ENCODE measurements at regions not wholly inside any gene's neighbourhood (a gene's known extent, or its start where the extent isn't known, plus 50 kb on each side); places are given as distances from the start of the nearest gene placed in this dataset.

DNA sequence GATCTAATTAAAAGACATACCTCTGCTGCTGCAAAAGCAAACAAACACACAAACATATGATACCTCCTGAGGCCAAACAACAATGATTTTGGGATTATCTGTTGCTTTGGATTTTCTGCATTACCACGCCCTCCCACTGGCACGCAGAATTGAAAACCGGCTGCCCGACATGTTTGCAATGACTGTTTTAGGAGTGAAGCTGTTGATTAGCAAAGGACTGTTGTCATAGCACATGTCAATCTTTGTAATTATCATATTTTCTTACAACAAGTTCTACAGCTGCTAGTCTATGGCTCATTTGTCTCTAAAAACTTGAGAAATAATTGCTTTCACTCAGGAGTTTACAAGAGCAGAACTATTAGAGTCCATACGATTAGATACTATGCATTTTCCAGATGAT is 94.4 kb upstream of the MEIS1 start:
- no peaks in the 10 kb centered on the region for H3K27me3 ChIP-seq (ENCODE audit: control insufficient read depth, insufficient read depth, low read length)
- no CpG with 5 or more reads among the region's 5 CpGs for WGBS (ENCODE audit: insufficient coverage)
- DNase-seq (ENCODE audit: low read depth in 4 of 6, low spot score in 6 of 6): no peak

GRCh38 chr2:66334237-66335029 is 100.5 kb upstream of the MEIS1 start:
- WGBS (ENCODE audit: insufficient coverage): 57% methylated on average over 3 of the region's 10 CpGs

More for the DNA sequence above, 94.4 kb upstream of the MEIS1 start:
- Histone ChIP-seq H3K4me1 (ENCODE audit: control insufficient read depth, insufficient read depth, low read length) (no peaks in the 10 kb centered on the region), H3K9me3 (ENCODE audit: control insufficient read depth, insufficient read depth, low read length) (no peaks in the 10 kb centered on the region), H3K27ac (ENCODE audit: low read depth, low read length) (no peak overlapping the region), H3K4me3 (ENCODE audit: low read depth, low read length) (no peak overlapping the region), H3K36me3 (ENCODE audit: control insufficient read depth, insufficient read depth, low read length) (no peaks in the 10 kb centered on the region)

DNA sequence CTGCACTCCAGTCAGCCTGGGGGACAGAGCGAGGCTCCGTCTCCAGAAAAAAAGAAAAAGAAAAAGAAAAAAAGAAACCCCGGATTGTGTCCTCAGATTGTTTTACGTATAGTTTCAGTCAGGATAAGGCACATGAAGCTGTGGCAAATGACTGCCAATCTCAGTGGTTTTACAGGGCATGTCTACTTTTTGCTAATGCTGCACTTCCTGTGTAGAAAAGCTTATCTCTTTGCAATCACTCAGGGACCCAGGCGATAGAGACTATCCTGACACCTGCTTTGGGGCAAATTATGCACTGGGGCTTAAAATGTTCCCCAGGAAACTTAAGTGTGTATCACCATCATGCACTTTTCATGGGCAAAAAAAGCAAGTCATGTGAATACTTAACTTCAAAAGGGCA is 103.7 kb upstream of the MEIS1 start:
- Histone ChIP-seq H3K4me3 (ENCODE audit: low read depth, low read length) (no peak overlapping the region), H3K4me1 (ENCODE audit: control insufficient read depth, insufficient read depth, low read length) (peaks cover 5% of the 10 kb centered on the region), H3K27me3 (ENCODE audit: control insufficient read depth, insufficient read depth, low read length) (no peaks in the 10 kb centered on the region), H3K9me3 (ENCODE audit: control insufficient read depth, insufficient read depth, low read length) (no peaks in the 10 kb centered on the region), H3K36me3 (ENCODE audit: control insufficient read depth, insufficient read depth, low read length) (no peaks in the 10 kb centered on the region), H3K27ac (ENCODE audit: low read depth, low read length) (no peak overlapping the region)
- DNase-seq (ENCODE audit: low read depth in 4 of 6, low spot score in 6 of 6): no peak
- WGBS (ENCODE audit: insufficient coverage): 89% methylated on average over 4 of the region's 5 CpGs

More at GRCh38 chr2:66334237-66335029, 100.5 kb upstream of the MEIS1 start:
- peaks cover 5% of the 10 kb centered on the region for H3K4me1 ChIP-seq (ENCODE audit: control insufficient read depth, insufficient read depth, low read length)
- H3K36me3 ChIP-seq (ENCODE audit: control insufficient read depth, insufficient read depth, low read length): no peaks in the 10 kb centered on the region
- peak in 2 of 6 donors; percentile 28 to 42 for DNase-seq (ENCODE audit: low read depth in 4 of 6, low spot score in 6 of 6)
- no peak overlapping the region for H3K27ac ChIP-seq (ENCODE audit: low read depth, low read length)
- H3K4me3 ChIP-seq (ENCODE audit: low read depth, low read length): no peak overlapping the region
- H3K27me3 ChIP-seq (ENCODE audit: control insufficient read depth, insufficient read depth, low read length): no peaks in the 10 kb centered on the region
- H3K9me3 ChIP-seq (ENCODE audit: control insufficient read depth, insufficient read depth, low read length): no peaks in the 10 kb centered on the region

DNA sequence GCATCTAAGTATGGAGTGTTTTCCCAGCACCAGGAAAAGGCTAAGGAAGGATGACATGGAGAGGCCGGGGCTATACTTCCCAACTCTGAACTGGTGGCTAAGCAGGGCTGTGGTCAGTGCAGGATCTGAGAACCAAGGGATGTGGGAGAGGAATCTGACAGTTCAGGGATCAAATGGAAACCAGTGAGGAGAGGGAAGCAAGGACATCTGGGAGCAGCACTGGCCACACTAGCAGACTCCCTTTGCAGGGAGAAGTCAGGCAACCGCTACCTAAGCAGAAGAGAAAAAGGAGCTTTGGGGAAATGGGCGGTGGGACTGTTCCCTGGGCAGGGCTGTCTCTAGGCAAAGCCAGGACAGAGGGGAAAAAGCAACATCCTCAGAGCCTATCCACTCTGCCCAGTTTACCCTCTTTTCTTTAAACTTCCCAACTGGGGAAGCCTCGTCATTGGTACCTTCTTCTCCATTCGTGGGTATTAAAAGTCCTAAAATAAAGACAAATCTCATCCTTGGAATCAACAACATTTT is 105.8 kb upstream of the MEIS1 start:
- H3K4me1 ChIP-seq (ENCODE audit: control insufficient read depth, insufficient read depth, low read length): no peaks in the 10 kb centered on the region
- H3K27ac ChIP-seq (ENCODE audit: low read depth, low read length): no peak overlapping the region
- H3K9me3 ChIP-seq (ENCODE audit: control insufficient read depth, insufficient read depth, low read length): no peaks in the 10 kb centered on the region
- no peak overlapping the region for H3K4me3 ChIP-seq (ENCODE audit: low read depth, low read length)
- DNase-seq (ENCODE audit: low read depth in 4 of 6, low spot score in 6 of 6): no peak
- H3K27me3 ChIP-seq (ENCODE audit: control insufficient read depth, insufficient read depth, low read length): no peaks in the 10 kb centered on the region
- no peaks in the 10 kb centered on the region for H3K36me3 ChIP-seq (ENCODE audit: control insufficient read depth, insufficient read depth, low read length)
- 97% methylated on average over 2 of the region's 5 CpGs for WGBS (ENCODE audit: insufficient coverage)

DNA sequence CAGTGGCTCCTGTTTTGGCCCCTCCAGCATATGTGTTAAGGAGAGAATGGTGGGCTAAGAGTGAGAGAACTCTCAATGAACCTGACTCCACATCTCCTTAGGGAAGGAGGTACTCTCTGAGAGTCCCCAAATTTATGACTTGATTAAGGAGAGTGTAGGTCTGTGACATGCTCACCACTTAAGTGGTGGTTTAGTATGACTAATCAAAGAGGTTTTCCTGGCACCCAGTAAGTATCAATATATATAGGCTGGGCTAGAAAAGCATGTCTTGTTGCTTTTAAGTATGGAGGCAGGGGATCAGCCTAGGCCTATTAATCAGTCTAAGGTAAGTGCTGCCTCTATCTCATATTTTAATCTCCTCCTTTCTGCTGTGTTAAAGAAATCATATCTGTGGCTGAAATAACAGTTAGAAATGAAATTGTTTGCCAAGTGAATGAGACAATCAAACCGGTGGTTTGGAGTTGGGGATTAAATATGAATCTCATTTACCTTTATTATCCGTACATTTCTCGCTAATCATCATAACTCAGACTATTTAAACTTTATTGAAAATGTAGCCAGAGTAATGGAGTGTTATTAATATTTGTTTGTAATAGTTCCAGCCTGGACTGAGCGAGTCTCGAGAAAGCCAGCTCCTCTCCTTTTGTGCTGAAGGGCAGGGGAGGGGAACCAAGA is 107.7 kb upstream of the MEIS1 start:
- no peak overlapping the region for H3K27ac ChIP-seq (ENCODE audit: low read depth, low read length)
- no peaks in the 10 kb centered on the region for H3K36me3 ChIP-seq (ENCODE audit: control insufficient read depth, insufficient read depth, low read length)
- peak in 1 of 6 donors; percentile 52 for DNase-seq (ENCODE audit: low read depth in 4 of 6, low spot score in 6 of 6)
- H3K27me3 ChIP-seq (ENCODE audit: control insufficient read depth, insufficient read depth, low read length): no peaks in the 10 kb centered on the region
- 85% methylated on average over 2 of the region's 5 CpGs for WGBS (ENCODE audit: insufficient coverage)
- H3K4me3 ChIP-seq (ENCODE audit: low read depth, low read length): no peak overlapping the region
- H3K9me3 ChIP-seq (ENCODE audit: control insufficient read depth, insufficient read depth, low read length): no peaks in the 10 kb centered on the region
- H3K4me1 ChIP-seq (ENCODE audit: control insufficient read depth, insufficient read depth, low read length): no peaks in the 10 kb centered on the region

- Histone ChIP-seq H3K4me3 (ENCODE audit: low read depth, low read length) (no peak overlapping the region), H3K4me1 (ENCODE audit: control insufficient read depth, insufficient read depth, low read length) (no peaks in the 10 kb centered on the region), H3K36me3 (ENCODE audit: control insufficient read depth, insufficient read depth, low read length) (no peaks in the 10 kb centered on the region), H3K27me3 (ENCODE audit: control insufficient read depth, insufficient read depth, low read length) (no peaks in the 10 kb centered on the region), H3K27ac (ENCODE audit: low read depth, low read length) (no peak overlapping the region), H3K9me3 (ENCODE audit: control insufficient read depth, insufficient read depth, low read length) (no peaks in the 10 kb centered on the region)
- 67% methylated on average over 1 of the region's 4 CpGs for WGBS (ENCODE audit: insufficient coverage)
- DNase-seq (ENCODE audit: low read depth in 4 of 6, low spot score in 6 of 6): peak in 1 of 6 donors; percentile 29
These were observed 109.9 kb upstream of the MEIS1 start for GRCh38 chr2:66324909-66325528.

GRCh38 chr2:66324356-66324755 is 110.6 kb upstream of the MEIS1 start:
- WGBS (ENCODE audit: insufficient coverage): no CpG with 5 or more reads among the region's 6 CpGs
- DNase-seq (ENCODE audit: low read depth in 4 of 6, low spot score in 6 of 6): no peak

DNA sequence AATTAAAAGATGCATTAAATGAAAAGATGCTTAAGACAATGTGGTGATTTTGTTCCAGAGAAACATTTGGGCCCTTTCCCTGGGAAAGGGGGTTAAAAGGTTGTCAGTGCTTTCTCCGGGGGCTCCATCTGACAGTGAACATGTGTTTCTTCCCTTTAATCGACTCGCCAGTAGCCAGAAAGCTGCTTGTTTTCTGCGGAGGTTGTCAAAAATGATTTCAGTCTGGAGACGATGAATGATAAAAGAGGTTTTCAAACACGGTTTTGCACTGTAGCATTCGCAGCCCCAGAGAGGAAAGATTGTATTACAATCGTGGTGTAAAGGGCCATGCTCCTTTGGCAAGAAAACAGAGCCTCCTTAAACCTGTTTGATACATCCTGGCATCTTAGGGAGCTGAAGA is 111.5 kb upstream of the MEIS1 start:
- no peaks in the 10 kb centered on the region for H3K36me3 ChIP-seq (ENCODE audit: control insufficient read depth, insufficient read depth, low read length)
- no peaks in the 10 kb centered on the region for H3K9me3 ChIP-seq (ENCODE audit: control insufficient read depth, insufficient read depth, low read length)
- H3K27me3 ChIP-seq (ENCODE audit: control insufficient read depth, insufficient read depth, low read length): no peaks in the 10 kb centered on the region
- H3K4me1 ChIP-seq (ENCODE audit: control insufficient read depth, insufficient read depth, low read length): no peaks in the 10 kb centered on the region
- WGBS (ENCODE audit: insufficient coverage): 28% methylated on average over 8 of the region's 8 CpGs
- no peak overlapping the region for H3K27ac ChIP-seq (ENCODE audit: low read depth, low read length)
- no peak overlapping the region for H3K4me3 ChIP-seq (ENCODE audit: low read depth, low read length)
- DNase-seq (ENCODE audit: low read depth in 4 of 6, low spot score in 6 of 6): peak in 1 of 6 donors; percentile 44

More at GRCh38 chr2:66324356-66324755, 110.6 kb upstream of the MEIS1 start:
- Histone ChIP-seq H3K27me3 (ENCODE audit: control insufficient read depth, insufficient read depth, low read length) (no peaks in the 10 kb centered on the region), H3K4me1 (ENCODE audit: control insufficient read depth, insufficient read depth, low read length) (no peaks in the 10 kb centered on the region), H3K27ac (ENCODE audit: low read depth, low read length) (no peak overlapping the region), H3K4me3 (ENCODE audit: low read depth, low read length) (no peak overlapping the region), H3K36me3 (ENCODE audit: control insufficient read depth, insufficient read depth, low read length) (no peaks in the 10 kb centered on the region), H3K9me3 (ENCODE audit: control insufficient read depth, insufficient read depth, low read length) (no peaks in the 10 kb centered on the region)

- peak in 2 of 6 donors; percentile 41 to 64 for DNase-seq (ENCODE audit: low read depth in 4 of 6, low spot score in 6 of 6)
- Histone ChIP-seq H3K27ac (ENCODE audit: low read depth, low read length) (no peak overlapping the region), H3K9me3 (ENCODE audit: control insufficient read depth, insufficient read depth, low read length) (no peaks in the 10 kb centered on the region), H3K27me3 (ENCODE audit: control insufficient read depth, insufficient read depth, low read length) (no peaks in the 10 kb centered on the region), H3K36me3 (ENCODE audit: control insufficient read depth, insufficient read depth, low read length) (no peaks in the 10 kb centered on the region), H3K4me1 (ENCODE audit: control insufficient read depth, insufficient read depth, low read length) (no peaks in the 10 kb centered on the region), H3K4me3 (ENCODE audit: low read depth, low read length) (no peak overlapping the region)
- WGBS (ENCODE audit: insufficient coverage): 20% methylated on average over 1 of the region's 9 CpGs
These were observed 112.2 kb upstream of the MEIS1 start for GRCh38 chr2:66322506-66323260.
